H9 (cell line): ENCODE measurements at regions not wholly inside any gene's neighbourhood (a gene's known extent, or its start where the extent isn't known, plus 50 kb on each side); places are given as distances from the start of the nearest gene placed in this dataset.

ENCODE experiments used
- DNase-seq: peaks from one replicate; pipeline ENCODE4 v3.0.0-alpha.2; 2017
- H2AFZ ChIP-seq: one replicate; pipeline ENCODE4 v1.6.1; 2013; ENCODE audit warnings: mild to moderate bottlenecking, low read length, control low read depth, moderate library complexity
- H2AK5ac ChIP-seq: 2 replicates; pipeline ENCODE4 v1.6.1; 2013; ENCODE audit warnings: low read length, control low read depth, mixed read lengths; ENCODE audit not compliant: insufficient read length
- H2BK120ac ChIP-seq: one replicate; pipeline ENCODE4 v1.6.1; 2013; ENCODE audit warnings: low read depth, mild to moderate bottlenecking, low read length, control low read depth, inconsistent platforms; ENCODE audit not compliant: poor library complexity, severe bottlenecking
- H2BK12ac ChIP-seq: 2 replicates; pipeline ENCODE4 v1.6.1; 2013; ENCODE audit warnings: low read length, control low read depth, mixed read lengths, low read depth; ENCODE audit not compliant: insufficient read length
- H2BK15ac ChIP-seq: 2 replicates; pipeline ENCODE4 v1.6.1; 2013; ENCODE audit warnings: low read depth, low read length, control low read depth
- H2BK20ac ChIP-seq: one replicate; pipeline ENCODE4 v1.6.1; 2013; ENCODE audit warnings: low read depth, mild to moderate bottlenecking, low read length, control low read depth, inconsistent platforms; ENCODE audit not compliant: poor library complexity, severe bottlenecking
- H2BK5ac ChIP-seq: 2 replicates; pipeline ENCODE4 v1.6.1; 2013; ENCODE audit warnings: low read length, control low read depth, mixed read lengths; ENCODE audit not compliant: insufficient read length
- H3K14ac ChIP-seq: 2 replicates; pipeline ENCODE4 v1.6.1; 2013; ENCODE audit warnings: low read length, control low read depth; ENCODE audit not compliant: insufficient read depth
- H3K18ac ChIP-seq: 2 replicates; pipeline ENCODE4 v1.6.1; 2013; ENCODE audit warnings: low read depth, mild to moderate bottlenecking, mixed read lengths, low read length, control low read depth; ENCODE audit not compliant: insufficient read length
- H3K23ac ChIP-seq: 2 replicates; pipeline ENCODE4 v1.6.1; 2013; ENCODE audit warnings: low read length, control low read depth, mixed read lengths, low read depth; ENCODE audit not compliant: insufficient read length
- H3K23me2 ChIP-seq: 2 replicates; pipeline ENCODE4 v1.6.1; 2013; ENCODE audit warnings: low read depth, mild to moderate bottlenecking, mixed read lengths, low read length, control low read depth; ENCODE audit not compliant: insufficient read length, poor library complexity, severe bottlenecking
- H3K27ac ChIP-seq: 2 replicates; pipeline ENCODE4 v1.5.1; 2013; ENCODE audit warnings: low read length, control low read depth, mixed read lengths, low read depth; ENCODE audit not compliant: insufficient read length
- H3K27me3 ChIP-seq: 2 replicates; pipeline ENCODE4 v1.6.1; 2013; ENCODE audit warnings: low read length, control low read depth, inconsistent platforms; ENCODE audit not compliant: insufficient read depth
- H3K4ac ChIP-seq: 2 replicates; pipeline ENCODE4 v1.6.1; 2013; ENCODE audit warnings: low read depth, mild to moderate bottlenecking, control low read depth, inconsistent platforms, low read length, moderate library complexity
- H3K4me1 ChIP-seq: 2 replicates; pipeline ENCODE4 v1.6.1; 2013; ENCODE audit warnings: low read length, control low read depth, inconsistent platforms; ENCODE audit not compliant: insufficient read depth
- H3K4me2 ChIP-seq: 2 replicates; pipeline ENCODE4 v1.6.1; 2013; ENCODE audit warnings: low read length, control low read depth, mixed read lengths; ENCODE audit not compliant: insufficient read length, insufficient read depth
- H3K56ac ChIP-seq: 2 replicates; pipeline ENCODE4 v1.6.1; 2013; ENCODE audit warnings: low read depth, mild to moderate bottlenecking, mixed read lengths, low read length, control low read depth; ENCODE audit not compliant: insufficient read length
- H3K79me1 ChIP-seq: 2 replicates; pipeline ENCODE4 v1.6.1; 2013; ENCODE audit warnings: low read depth, mild to moderate bottlenecking, moderate library complexity, low read length, control low read depth, inconsistent platforms; ENCODE audit not compliant: insufficient read depth, poor library complexity, severe bottlenecking
- H3K79me2 ChIP-seq: 2 replicates; pipeline ENCODE4 v1.6.1; 2013; ENCODE audit warnings: low read length, control low read depth, inconsistent platforms; ENCODE audit not compliant: insufficient read depth
- H3K9ac ChIP-seq: 2 replicates; pipeline ENCODE4 v1.6.1; 2013; ENCODE audit warnings: low read length, control low read depth, mixed read lengths; ENCODE audit not compliant: insufficient read length; ENCODE audit errors: extremely low read depth
- H3K9me3 ChIP-seq: one replicate; pipeline ENCODE4 v1.6.1; 2013; ENCODE audit warnings: low read depth, low read length, inconsistent platforms; ENCODE audit not compliant: control insufficient read depth
- H3T11ph ChIP-seq: one replicate; pipeline ENCODE4 v1.6.1; 2013; ENCODE audit warnings: mild to moderate bottlenecking, low read length, control low read depth, inconsistent platforms
- H4K20me1 ChIP-seq: one replicate; pipeline ENCODE4 v1.6.1; 2013; ENCODE audit not compliant: control insufficient read depth, insufficient read length, insufficient read depth
- H4K5ac ChIP-seq: 2 replicates; pipeline ENCODE4 v1.6.1; 2013; ENCODE audit warnings: low read depth, mild to moderate bottlenecking, mixed read lengths, low read length, control low read depth; ENCODE audit not compliant: insufficient read length
- H4K8ac ChIP-seq: replicated peaks from 2 replicates; pipeline ENCODE4 v1.6.1; 2013; ENCODE audit warnings: low read length, control low read depth, mixed read lengths, low read depth; ENCODE audit not compliant: insufficient read length
- H4K91ac ChIP-seq: 2 replicates; pipeline ENCODE4 v1.6.1; 2013; ENCODE audit warnings: low read depth, mild to moderate bottlenecking, moderate library complexity, mixed read lengths, low read length, control low read depth; ENCODE audit not compliant: insufficient read length
- H3K27ac Mint-ChIP-seq, 3 experiments: 2 replicates in 2 of 3; 3 replicates in 1 of 3; pipeline ENCODE4 v1.8.0; 2020 to 2021; ENCODE audit warnings: mixed read lengths in 3 of 3, mild to moderate bottlenecking in 1 of 3, moderate library complexity in 1 of 3
- H3K27me3 Mint-ChIP-seq: 2 replicates; pipeline ENCODE4 v1.8.0; 2021; ENCODE audit warnings: low read depth, mild to moderate bottlenecking, moderate library complexity, mixed read lengths
- H3K36me3 Mint-ChIP-seq, 3 experiments: 2 replicates in 2 of 3; 3 replicates in 1 of 3; pipeline ENCODE4 v1.8.0; 2020 to 2021; ENCODE audit warnings: low read depth in 3 of 3, mixed read lengths in 3 of 3; ENCODE audit not compliant: insufficient read depth in 1 of 3
- H3K4me1 Mint-ChIP-seq, 2 experiments: 2 replicates each; pipeline ENCODE4 v1.8.0; 2020; ENCODE audit warnings: mixed read lengths in 2 of 2
- H3K4me3 Mint-ChIP-seq, 2 experiments: 2 replicates in 1 of 2; 3 replicates in 1 of 2; pipeline ENCODE4 v1.8.0; 2020 to 2021; ENCODE audit warnings: mild to moderate bottlenecking in 2 of 2, mixed read lengths in 2 of 2, moderate library complexity in 1 of 2
- H3K9me3 Mint-ChIP-seq, 2 experiments: 2 replicates in 1 of 2; 3 replicates in 1 of 2; pipeline ENCODE4 v1.8.0; 2020; ENCODE audit warnings: mild to moderate bottlenecking in 2 of 2, mixed read lengths in 2 of 2, moderate library complexity in 1 of 2
- WGBS: extraction: QIAGEN DNeasy Blood & Tissue Kit; methylation state at CpG from one replicate; pipeline ENCODE4 v1.1.7; 2013; ENCODE audit warnings: missing lambda C conversion rate, low lambda C conversion rate, mixed read lengths; ENCODE audit not compliant: insufficient read length; ENCODE audit errors: extremely low coverage; 5-methylcytosine and 5-hydroxymethylcytosine counted together
- TF ChIP-seq, protein P1 (sequence below): fragments of 200-600 bp; sonication (generic); conservative IDR thresholded peaks from 3 replicates; pipeline ENCODE4 v1.8.0; 2021; ENCODE audit warnings: antibody characterized with exemption, mild to moderate bottlenecking

DNA sequence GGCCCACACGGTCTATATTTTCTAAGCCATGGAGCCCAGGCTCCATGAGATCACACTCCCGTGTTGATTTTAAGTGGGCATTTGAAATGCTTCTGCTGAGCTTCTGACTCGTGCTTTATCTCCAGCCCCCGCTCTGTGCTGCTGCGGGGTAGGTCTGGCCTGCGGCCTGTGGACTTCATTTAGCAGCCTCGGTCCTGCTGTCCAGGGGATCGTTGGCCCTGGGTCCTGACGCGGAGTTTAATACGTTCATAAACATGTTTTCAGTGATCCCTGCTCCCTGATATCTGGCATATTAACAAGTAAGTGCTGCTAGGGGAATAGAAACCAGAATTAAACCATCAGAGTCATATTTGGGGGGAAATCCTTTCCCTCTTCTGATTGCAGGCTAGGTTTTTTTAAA is 540.3 kb upstream of the MGMT start:
- no peaks in the 10 kb centered on the region for H3K23me2 ChIP-seq
- no peak overlapping the region for H3K4me2 ChIP-seq
- no peak overlapping the region for H2BK15ac ChIP-seq
- H3K27ac Mint-ChIP-seq: no peak overlapping the region
- no peak overlapping the region for H2AFZ ChIP-seq
- DNase-seq: no peak
- H3K9ac ChIP-seq: no peak overlapping the region
- no peaks in the 10 kb centered on the region for H3K4me1 ChIP-seq
- no peaks in the 10 kb centered on the region for H3K79me1 ChIP-seq
- no peak overlapping the region for H4K91ac ChIP-seq
- no peak overlapping the region for H3K4ac ChIP-seq
- no peak overlapping the region for H2AK5ac ChIP-seq
- no peak overlapping the region for H3T11ph ChIP-seq
- no peaks in the 10 kb centered on the region for H4K20me1 ChIP-seq
- H4K8ac ChIP-seq: no peak overlapping the region
- peaks cover 9 to 10% of the 10 kb centered on the region in 2 experiments; a peak in 3 of 4 replicates for H3K4me1 Mint-ChIP-seq
- H2BK120ac ChIP-seq: no peak overlapping the region
- H2BK12ac ChIP-seq: no peak overlapping the region
- no peak overlapping the region for H2BK5ac ChIP-seq
- no peak overlapping the region for H3K56ac ChIP-seq
- H3K9me3 Mint-ChIP-seq: no peaks in the 10 kb centered on the region
- no peaks in the 10 kb centered on the region for H3K79me2 ChIP-seq
- H3K36me3 Mint-ChIP-seq: no peaks in the 10 kb centered on the region; a peak in 1 of 7 replicates
- no peaks in the 10 kb centered on the region for H3K9me3 ChIP-seq
- no peak overlapping the region for H2BK20ac ChIP-seq
- no peak overlapping the region for H3K27ac ChIP-seq
- no peak overlapping the region for H3K23ac ChIP-seq
- TF ChIP-seq, protein P1, sequence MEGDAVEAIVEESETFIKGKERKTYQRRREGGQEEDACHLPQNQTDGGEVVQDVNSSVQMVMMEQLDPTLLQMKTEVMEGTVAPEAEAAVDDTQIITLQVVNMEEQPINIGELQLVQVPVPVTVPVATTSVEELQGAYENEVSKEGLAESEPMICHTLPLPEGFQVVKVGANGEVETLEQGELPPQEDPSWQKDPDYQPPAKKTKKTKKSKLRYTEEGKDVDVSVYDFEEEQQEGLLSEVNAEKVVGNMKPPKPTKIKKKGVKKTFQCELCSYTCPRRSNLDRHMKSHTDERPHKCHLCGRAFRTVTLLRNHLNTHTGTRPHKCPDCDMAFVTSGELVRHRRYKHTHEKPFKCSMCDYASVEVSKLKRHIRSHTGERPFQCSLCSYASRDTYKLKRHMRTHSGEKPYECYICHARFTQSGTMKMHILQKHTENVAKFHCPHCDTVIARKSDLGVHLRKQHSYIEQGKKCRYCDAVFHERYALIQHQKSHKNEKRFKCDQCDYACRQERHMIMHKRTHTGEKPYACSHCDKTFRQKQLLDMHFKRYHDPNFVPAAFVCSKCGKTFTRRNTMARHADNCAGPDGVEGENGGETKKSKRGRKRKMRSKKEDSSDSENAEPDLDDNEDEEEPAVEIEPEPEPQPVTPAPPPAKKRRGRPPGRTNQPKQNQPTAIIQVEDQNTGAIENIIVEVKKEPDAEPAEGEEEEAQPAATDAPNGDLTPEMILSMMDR: no peak
- H3K18ac ChIP-seq: no peak overlapping the region
- WGBS: no CpG with 5 or more reads among the region's 11 CpGs
- no peak overlapping the region for H4K5ac ChIP-seq
- H3K27me3 ChIP-seq: no peaks in the 10 kb centered on the region
- H3K14ac ChIP-seq: no peak overlapping the region
- no peak overlapping the region for H3K4me3 Mint-ChIP-seq
- H3K27me3 Mint-ChIP-seq: no peaks in the 10 kb centered on the region
